Stomach (tissue), 8 donors: ENCODE measurements at regions not wholly inside any gene's neighbourhood (a gene's known extent, or its start where the extent isn't known, plus 50 kb on each side); places are given as distances from the start of the nearest gene placed in this dataset.
"Not testable (repeated sequence)": the region's sequence is repeated elsewhere in the genome, so short reads cannot be mapped to it uniquely, and the experiment has no call there.

Experiments used
- DNase-seq, 2 donors: peaks; one replicate each; pipeline versions ENCODE4 v3.0.0 to v3.0.0-alpha.2; 2013 to 2019
- H3K27ac ChIP-seq, 5 donors: fragments of 200-600 bp in 4 of 5; sonication (generic) in 4 of 5; one replicate each; pipeline ENCODE4 v1.5.1; 2013 to 2019; ENCODE audit warnings: mild to moderate bottlenecking in 1 of 5, moderate library complexity in 1 of 5
- H3K27me3 ChIP-seq, 3 donors: fragments of 200-600 bp; sonication (generic); one replicate each; pipeline ENCODE4 v1.5.1; 2017 to 2019; ENCODE audit warnings: mixed run types in 1 of 3
- H3K36me3 ChIP-seq, 4 donors: fragments of 200-600 bp; sonication (generic); 1 replicate in 3 of 4; 2 replicates in 1 of 4; pipeline ENCODE4 v1.5.1; 2016 to 2019
- H3K4me1 ChIP-seq, 4 donors: fragments of 200-600 bp; sonication (generic); one replicate each; pipeline ENCODE4 v1.5.1; 2016 to 2019
- H3K4me3 ChIP-seq, 4 donors: fragments of 200-600 bp; sonication (generic) in 3 of 4; one replicate each; pipeline ENCODE4 v1.5.1; 2016 to 2019; ENCODE audit warnings: mild to moderate bottlenecking in 1 of 4
- H3K9me3 ChIP-seq, 4 donors: fragments of 200-600 bp; sonication (generic); one replicate each; pipeline ENCODE4 v1.5.1; 2016 to 2019
- EP300 ChIP-seq: sonication (generic); formaldehyde crosslinking; IDR thresholded peaks from one replicate; pipeline ENCODE4 v1.6.1; 2017; ENCODE audit warnings: antibody characterized with exemption
- POLR2A ChIP-seq, 4 donors: fragments of 450-650 bp; IDR thresholded peaks; one replicate each; pipeline ENCODE4 v1.6.1; 2016; ENCODE audit warnings: antibody characterized with exemption in 4 of 4, control low read depth in 2 of 4, mild to moderate bottlenecking in 1 of 4, moderate library complexity in 1 of 4
- POLR2AphosphoS5 ChIP-seq, 3 donors: sonication (generic); formaldehyde crosslinking; IDR thresholded peaks; one replicate each; pipeline ENCODE4 v1.6.1; 2016; ENCODE audit warnings: antibody characterized with exemption in 3 of 3
- WGBS, 5 donors: extraction: QIAGEN DNeasy Blood & Tissue Kit in 3 of 5; methylation state at CpG; one replicate each; pipeline versions ENCODE4 v1.1.5 to v1.1.7; 2013 to 2018; 5-methylcytosine and 5-hydroxymethylcytosine counted together
- intact Hi-C: fragments of 100-400 bp; cut with DNase I; formaldehyde crosslinking; loops from one replicate; pipeline ENCODE4 v1.15.1; 2023; ENCODE audit warnings: low total_unique reads
- TF ChIP-seq, protein P1 (sequence below), 7 experiments: fragments of 450-650 bp in 4 of 7; fragments of 200-600 bp in 3 of 7; sonication (generic) in 3 of 7; IDR thresholded peaks; one replicate each; pipeline ENCODE4 v1.5.1; 2016 to 2019; ENCODE audit warnings: antibody characterized with exemption in 7 of 7, control low read depth in 2 of 7, mild to moderate bottlenecking in 1 of 7
- donor health status: healthy with polysubstance abuse.
- donor health status: Bipolar disorder and iron deficiency.
- donor health status: healthy.

GRCh38 chrX:3803305-3803704, 89.9 kb upstream of the PRKX start:
- Histone ChIP-seq H3K27ac (no peak overlapping the region), H3K9me3 (no peaks in the 10 kb centered on the region), H3K4me3 (no peak overlapping the region), H3K27me3 (peaks cover 0 to 16% (median 12%) of the 10 kb centered on the region in 3 donors), H3K4me1 (no peaks in the 10 kb centered on the region), H3K36me3 (no peaks in the 10 kb centered on the region)
- DNase-seq = no peak
- intact Hi-C loops = no loop called here
- TF ChIP-seq, protein P1, sequence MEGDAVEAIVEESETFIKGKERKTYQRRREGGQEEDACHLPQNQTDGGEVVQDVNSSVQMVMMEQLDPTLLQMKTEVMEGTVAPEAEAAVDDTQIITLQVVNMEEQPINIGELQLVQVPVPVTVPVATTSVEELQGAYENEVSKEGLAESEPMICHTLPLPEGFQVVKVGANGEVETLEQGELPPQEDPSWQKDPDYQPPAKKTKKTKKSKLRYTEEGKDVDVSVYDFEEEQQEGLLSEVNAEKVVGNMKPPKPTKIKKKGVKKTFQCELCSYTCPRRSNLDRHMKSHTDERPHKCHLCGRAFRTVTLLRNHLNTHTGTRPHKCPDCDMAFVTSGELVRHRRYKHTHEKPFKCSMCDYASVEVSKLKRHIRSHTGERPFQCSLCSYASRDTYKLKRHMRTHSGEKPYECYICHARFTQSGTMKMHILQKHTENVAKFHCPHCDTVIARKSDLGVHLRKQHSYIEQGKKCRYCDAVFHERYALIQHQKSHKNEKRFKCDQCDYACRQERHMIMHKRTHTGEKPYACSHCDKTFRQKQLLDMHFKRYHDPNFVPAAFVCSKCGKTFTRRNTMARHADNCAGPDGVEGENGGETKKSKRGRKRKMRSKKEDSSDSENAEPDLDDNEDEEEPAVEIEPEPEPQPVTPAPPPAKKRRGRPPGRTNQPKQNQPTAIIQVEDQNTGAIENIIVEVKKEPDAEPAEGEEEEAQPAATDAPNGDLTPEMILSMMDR (IDR thresholded peaks at IDR 0.05) = no peak
- TF ChIP-seq EP300 (no peak), POLR2AphosphoS5 (IDR thresholded peaks at IDR 0.05) (no peak), POLR2A (IDR thresholded peaks at IDR 0.05) (no peak)
- WGBS, 5 donors = 68 to 81% (median 73%) methylated on average over 5 of the region's 5 CpGs

DNA sequence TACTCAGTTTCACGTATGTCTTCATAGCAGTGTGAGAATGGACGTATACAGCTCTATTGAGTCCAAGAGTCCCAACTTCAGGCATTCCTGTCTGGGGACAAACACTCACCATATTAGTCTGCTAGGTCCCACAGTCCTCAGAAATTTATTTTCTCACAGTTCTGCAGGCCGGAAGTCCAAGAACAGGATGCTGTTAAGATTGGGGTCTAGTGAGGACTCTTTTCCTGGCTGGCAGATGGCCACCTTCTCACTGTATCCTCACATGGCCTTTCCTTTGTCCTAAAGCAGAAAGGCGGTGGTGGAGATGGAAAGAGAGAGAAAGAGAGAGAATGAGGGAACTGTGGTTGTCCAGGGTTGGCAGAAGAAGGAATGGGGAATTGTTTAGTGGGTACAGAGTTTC, 82.0 kb upstream of the PRKX start:
- H3K27ac ChIP-seq, H3K4me3 ChIP-seq, H3K4me1 ChIP-seq, H3K36me3 ChIP-seq, DNase-seq, H3K27me3 ChIP-seq, H3K9me3 ChIP-seq, intact Hi-C loops: not testable (repeated sequence)
- 55 to 81% (median 74%) methylated on average over 4 of the region's 4 CpGs for WGBS, 5 donors

DNA sequence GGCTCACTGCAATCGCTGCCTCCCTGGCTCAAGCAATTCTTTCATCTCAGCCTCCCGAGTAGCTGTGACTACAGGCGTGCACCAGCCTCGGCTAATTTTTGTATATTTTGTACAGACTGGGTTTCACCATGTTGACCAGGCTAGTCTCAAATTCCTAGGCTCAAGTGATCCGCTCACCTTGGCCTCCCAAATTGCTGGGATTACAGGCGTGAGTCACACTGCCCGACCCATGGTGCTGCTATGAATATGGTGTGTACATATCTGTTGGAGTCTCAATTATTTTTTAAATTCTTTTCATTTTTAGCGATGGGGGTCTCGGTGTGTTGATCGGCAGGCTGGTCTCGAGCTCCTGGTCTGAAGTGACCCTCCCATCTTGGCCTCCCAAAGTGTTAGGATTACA, 78.0 kb upstream of the PRKX start:
- Histone ChIP-seq H3K4me1 (no peaks in the 10 kb centered on the region), H3K9me3 (no peaks in the 10 kb centered on the region), H3K27me3 (no peaks in the 10 kb centered on the region), H3K27ac (no peak overlapping the region), H3K36me3 (no peaks in the 10 kb centered on the region), H3K4me3 (no peak overlapping the region)
- intact Hi-C loops = no loop called here
- TF ChIP-seq, protein P1 (IDR thresholded peaks at IDR 0.05) = no peak
- no peak for TF ChIP-seq POLR2AphosphoS5 (IDR thresholded peaks at IDR 0.05)
- no peak for TF ChIP-seq EP300
- TF ChIP-seq POLR2A (IDR thresholded peaks at IDR 0.05) = no peak
- WGBS, 5 donors = 87 to 92% (median 87%) methylated on average over 9 to 11 of the region's 11 CpGs
- no peak for DNase-seq

- H3K27me3 ChIP-seq = no peaks in the 10 kb centered on the region
- H3K27ac ChIP-seq = no peak overlapping the region
- WGBS, 5 donors = 7 to 26% (median 14%) methylated on average over 6 to 10 of the region's 10 CpGs
- H3K4me3 ChIP-seq = no peak overlapping the region
- intact Hi-C loops = no loop called here
- H3K4me1 ChIP-seq = no peaks in the 10 kb centered on the region
- DNase-seq = no peak
- no peaks in the 10 kb centered on the region for H3K36me3 ChIP-seq
- TF ChIP-seq EP300 (no peak), POLR2AphosphoS5 (IDR thresholded peaks at IDR 0.05) (no peak), POLR2A (IDR thresholded peaks at IDR 0.05) (no peak)
- TF ChIP-seq, protein P1 (IDR thresholded peaks at IDR 0.05) = no peak
- peaks cover 0 to 3% (median 0%) of the 10 kb centered on the region in 4 donors for H3K9me3 ChIP-seq
Observed at GRCh38 chrX:3788494-3789233, 75.2 kb upstream of the PRKX start.

DNA sequence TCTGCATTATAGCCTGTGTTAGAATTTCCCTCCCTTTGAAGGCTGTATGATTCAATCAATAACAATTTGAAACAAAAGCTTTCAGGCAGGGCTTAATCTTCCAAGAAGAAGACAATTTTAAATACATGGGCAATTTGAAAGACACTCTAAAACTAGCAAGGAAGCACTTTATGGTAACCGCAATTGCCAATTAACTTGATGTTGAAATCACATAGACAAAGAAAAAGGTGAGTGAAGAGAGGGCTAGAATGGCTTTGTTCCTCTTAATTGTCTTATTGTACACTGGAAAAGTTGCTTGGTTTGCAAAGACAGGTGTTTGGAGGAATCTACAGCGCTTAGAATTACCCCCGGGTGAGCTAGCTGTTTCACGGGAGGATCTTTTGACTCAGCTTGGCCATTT, 74.4 kb upstream of the PRKX start:
- intact Hi-C loops = no loop called here
- no peaks in the 10 kb centered on the region for H3K36me3 ChIP-seq
- H3K4me1 ChIP-seq = no peaks in the 10 kb centered on the region
- TF ChIP-seq POLR2AphosphoS5 (IDR thresholded peaks at IDR 0.05) (no peak), POLR2A (IDR thresholded peaks at IDR 0.05) (no peak), EP300 (no peak)
- TF ChIP-seq, protein P1 (IDR thresholded peaks at IDR 0.05) = no peak
- H3K4me3 ChIP-seq = no peak overlapping the region
- 45 to 52% (median 46%) methylated on average over 4 of the region's 4 CpGs for WGBS, 5 donors
- DNase-seq = no peak
- no peaks in the 10 kb centered on the region for H3K27me3 ChIP-seq
- no peak overlapping the region for H3K27ac ChIP-seq
- peaks cover 0 to 3% (median 0%) of the 10 kb centered on the region in 4 donors for H3K9me3 ChIP-seq

DNA sequence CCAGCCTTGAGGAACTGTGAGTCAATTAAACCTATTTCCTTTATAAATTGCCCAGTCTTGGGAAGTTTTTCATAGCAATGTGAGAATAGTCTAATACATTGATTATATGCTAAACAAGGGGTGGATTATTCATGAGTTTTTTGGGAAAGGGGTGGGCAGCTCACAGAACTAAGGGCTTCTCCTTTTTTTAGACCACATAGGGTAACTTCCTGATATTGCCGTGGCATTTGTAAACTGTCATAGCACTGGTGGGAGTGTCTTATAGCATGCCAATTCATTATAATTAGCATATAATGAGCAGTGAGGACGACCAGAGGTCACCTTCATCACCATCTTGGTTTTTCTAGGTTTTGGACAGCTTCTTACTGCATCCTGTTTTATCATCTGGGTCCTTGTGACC, 72.4 kb upstream of the PRKX start:
- 44 to 62% (median 49%) methylated on average over 2 of the region's 2 CpGs for WGBS, 5 donors
- H3K27me3 ChIP-seq, H3K27ac ChIP-seq, H3K36me3 ChIP-seq, H3K9me3 ChIP-seq, H3K4me1 ChIP-seq, intact Hi-C loops, H3K4me3 ChIP-seq, DNase-seq: not testable (repeated sequence)
